ENCODE measurements at regions not wholly inside any gene's neighbourhood (a gene's known extent, or its start where the extent isn't known, plus 50 kb on each side); places are given as distances from the start of the nearest gene placed in this dataset.
A peak's percentile ranks its signal among the peaks of the same experiment; 100 is the strongest.

DNA sequence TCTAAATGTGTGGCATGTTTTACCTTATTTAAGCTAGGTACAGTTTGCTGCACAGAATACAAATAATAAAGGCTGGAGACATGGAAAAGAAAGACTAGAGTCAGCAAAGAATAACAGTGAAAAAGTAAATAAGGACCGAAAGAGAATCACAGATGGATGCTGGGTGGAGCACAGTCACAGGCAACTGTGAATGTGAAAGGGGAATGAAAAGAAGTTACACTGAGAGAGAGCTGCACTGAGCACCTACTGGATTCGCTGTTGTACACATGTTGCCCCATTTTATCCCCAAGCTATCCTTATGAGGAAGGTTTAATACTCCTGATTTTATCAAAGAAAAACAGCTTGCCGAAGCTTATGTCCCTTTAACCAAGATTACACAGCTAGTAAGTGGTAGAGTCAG lies 165.4 kb upstream of the RGMB start:
- DNase-seq (ENCODE audit: low read depth) = no peak
- Histone ChIP-seq H3K27me3 (replicated peaks; ENCODE audit: control insufficient read depth, insufficient read depth, low read length) (no peaks in the 10 kb centered on the region), H3K9me3 (ENCODE audit: control insufficient read depth, low read length) (no peaks in the 10 kb centered on the region), H3K9ac (ENCODE audit: low read length) (no peak overlapping the region), H3K36me3 (ENCODE audit: control insufficient read depth, insufficient read depth, low read length, severe bottlenecking) (no peaks in the 10 kb centered on the region), H3K4me3 (ENCODE audit: low read length) (no peak overlapping the region), H3K4me1 (ENCODE audit: control insufficient read depth, insufficient read depth, low read length) (peaks cover 11% of the 10 kb centered on the region)

DNA sequence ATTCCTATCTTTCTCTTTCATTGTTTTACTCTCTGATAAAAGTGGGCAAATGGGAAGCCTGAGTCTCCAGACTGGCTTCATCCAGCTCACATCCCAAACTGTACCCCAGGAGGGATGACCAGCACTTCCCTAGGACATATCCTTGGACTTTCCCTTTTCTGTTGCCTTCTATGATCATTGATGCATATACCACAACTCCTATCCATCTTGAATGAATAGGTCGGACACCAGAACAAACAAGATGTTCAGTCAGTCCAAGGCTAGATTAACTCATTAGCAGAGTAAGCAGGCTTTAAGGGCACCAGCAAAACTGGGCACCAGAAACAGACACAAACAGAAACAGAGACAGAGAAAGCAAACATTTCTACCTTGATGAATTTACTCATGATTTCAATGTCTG lies 159.1 kb upstream of the RGMB start:
- no peak overlapping the region for H3K9ac ChIP-seq (ENCODE audit: low read length)
- no peak for DNase-seq (ENCODE audit: low read depth)
- no peaks in the 10 kb centered on the region for H3K4me1 ChIP-seq (ENCODE audit: control insufficient read depth, insufficient read depth, low read length)
- no peaks in the 10 kb centered on the region for H3K9me3 ChIP-seq (ENCODE audit: control insufficient read depth, low read length)
- no peaks in the 10 kb centered on the region for H3K36me3 ChIP-seq (ENCODE audit: control insufficient read depth, insufficient read depth, low read length, severe bottlenecking)
- H3K4me3 ChIP-seq (ENCODE audit: low read length) = no peak overlapping the region
- no peaks in the 10 kb centered on the region for H3K27me3 ChIP-seq (replicated peaks; ENCODE audit: control insufficient read depth, insufficient read depth, low read length)

DNA sequence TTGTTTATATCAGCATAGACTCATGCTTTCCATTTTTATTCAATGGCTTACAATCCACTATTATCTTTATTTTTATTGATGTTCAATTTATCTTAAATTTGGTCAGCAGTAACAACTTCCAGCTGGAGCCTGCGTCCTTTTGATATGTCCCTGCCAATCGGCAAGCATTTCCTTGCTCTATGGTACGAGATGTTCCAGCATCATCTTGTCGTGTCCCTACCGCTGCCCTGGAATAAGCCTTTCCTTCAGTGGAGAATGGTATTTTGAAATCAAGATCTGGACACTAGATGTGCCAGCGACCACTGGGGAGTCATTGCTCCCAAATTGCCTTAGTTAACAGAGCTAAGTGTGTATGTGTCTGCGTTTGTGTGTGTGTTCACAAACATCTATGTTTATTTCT lies 151.6 kb upstream of the RGMB start:
- Histone ChIP-seq H3K4me3 (ENCODE audit: low read length) (no peak overlapping the region), H3K4me1 (ENCODE audit: control insufficient read depth, insufficient read depth, low read length) (no peaks in the 10 kb centered on the region), H3K9ac (ENCODE audit: low read length) (no peak overlapping the region), H3K27me3 (replicated peaks; ENCODE audit: control insufficient read depth, insufficient read depth, low read length) (no peaks in the 10 kb centered on the region), H3K9me3 (ENCODE audit: control insufficient read depth, low read length) (no peaks in the 10 kb centered on the region), H3K36me3 (ENCODE audit: control insufficient read depth, insufficient read depth, low read length, severe bottlenecking) (no peaks in the 10 kb centered on the region)
- DNase-seq (ENCODE audit: low read depth) = no peak

DNA sequence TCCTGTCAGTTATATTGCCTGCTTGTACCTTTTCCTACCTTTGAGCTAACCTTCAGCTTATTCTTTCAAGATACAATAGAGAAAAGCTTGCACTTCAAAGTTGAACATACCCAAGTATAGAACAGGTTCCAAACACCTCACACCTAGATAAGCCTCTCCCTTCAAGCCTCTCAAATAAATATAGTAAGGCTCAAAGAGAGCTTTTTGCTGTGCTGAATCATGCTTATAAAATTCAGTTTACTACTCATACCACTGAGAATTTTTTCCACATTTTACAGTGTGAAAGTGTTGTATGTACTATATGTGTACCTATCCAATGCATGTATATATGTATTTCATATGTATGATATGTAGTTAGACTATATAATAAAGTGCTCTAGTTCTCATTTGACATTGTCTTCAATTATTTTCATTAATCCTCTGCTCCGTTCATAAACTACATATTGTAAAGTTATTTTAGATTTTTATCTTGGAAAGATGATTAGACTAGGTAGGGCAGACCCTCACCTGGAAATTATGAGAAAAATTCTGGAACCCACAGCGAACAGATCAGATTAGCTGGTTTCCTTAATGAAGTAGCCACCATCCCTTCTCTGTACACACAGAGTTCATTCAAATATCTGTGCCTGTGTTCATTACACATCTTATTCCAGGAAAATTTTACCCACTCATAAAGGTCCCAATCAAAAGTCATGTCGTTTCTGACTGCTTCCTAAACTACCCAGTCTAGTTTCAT lies 149.2 kb upstream of the RGMB start:
- peaks cover 5% of the 10 kb centered on the region for H3K9me3 ChIP-seq (ENCODE audit: control insufficient read depth, low read length)
- peak; percentile 19 for DNase-seq (ENCODE audit: low read depth)
- no peak overlapping the region for H3K9ac ChIP-seq (ENCODE audit: low read length)
- no peak overlapping the region for H3K4me3 ChIP-seq (ENCODE audit: low read length)
- H3K27me3 ChIP-seq (replicated peaks; ENCODE audit: control insufficient read depth, insufficient read depth, low read length) = no peaks in the 10 kb centered on the region
- no peaks in the 10 kb centered on the region for H3K36me3 ChIP-seq (ENCODE audit: control insufficient read depth, insufficient read depth, low read length, severe bottlenecking)
- H3K4me1 ChIP-seq (ENCODE audit: control insufficient read depth, insufficient read depth, low read length) = no peaks in the 10 kb centered on the region

GRCh38 chr5:98627121-98627520 lies 146.3 kb upstream of the RGMB start:
- Histone ChIP-seq H3K9ac (ENCODE audit: low read length) (no peak overlapping the region), H3K36me3 (ENCODE audit: control insufficient read depth, insufficient read depth, low read length, severe bottlenecking) (no peaks in the 10 kb centered on the region), H3K4me1 (ENCODE audit: control insufficient read depth, insufficient read depth, low read length) (peaks cover 5% of the 10 kb centered on the region), H3K4me3 (ENCODE audit: low read length) (no peak overlapping the region), H3K27me3 (replicated peaks; ENCODE audit: control insufficient read depth, insufficient read depth, low read length) (no peaks in the 10 kb centered on the region), H3K9me3 (ENCODE audit: control insufficient read depth, low read length) (peaks cover 5% of the 10 kb centered on the region)
- DNase-seq (ENCODE audit: low read depth) = no peak

GRCh38 chr5:98630621-98631020 lies 142.8 kb upstream of the RGMB start:
- Histone ChIP-seq H3K4me3 (ENCODE audit: low read length) (no peak overlapping the region), H3K27me3 (replicated peaks; ENCODE audit: control insufficient read depth, insufficient read depth, low read length) (no peaks in the 10 kb centered on the region), H3K9me3 (ENCODE audit: control insufficient read depth, low read length) (peaks cover 5% of the 10 kb centered on the region), H3K9ac (ENCODE audit: low read length) (no peak overlapping the region), H3K4me1 (ENCODE audit: control insufficient read depth, insufficient read depth, low read length) (peaks cover 13% of the 10 kb centered on the region), H3K36me3 (ENCODE audit: control insufficient read depth, insufficient read depth, low read length, severe bottlenecking) (no peaks in the 10 kb centered on the region)
- peak; percentile 27 for DNase-seq (ENCODE audit: low read depth)

DNA sequence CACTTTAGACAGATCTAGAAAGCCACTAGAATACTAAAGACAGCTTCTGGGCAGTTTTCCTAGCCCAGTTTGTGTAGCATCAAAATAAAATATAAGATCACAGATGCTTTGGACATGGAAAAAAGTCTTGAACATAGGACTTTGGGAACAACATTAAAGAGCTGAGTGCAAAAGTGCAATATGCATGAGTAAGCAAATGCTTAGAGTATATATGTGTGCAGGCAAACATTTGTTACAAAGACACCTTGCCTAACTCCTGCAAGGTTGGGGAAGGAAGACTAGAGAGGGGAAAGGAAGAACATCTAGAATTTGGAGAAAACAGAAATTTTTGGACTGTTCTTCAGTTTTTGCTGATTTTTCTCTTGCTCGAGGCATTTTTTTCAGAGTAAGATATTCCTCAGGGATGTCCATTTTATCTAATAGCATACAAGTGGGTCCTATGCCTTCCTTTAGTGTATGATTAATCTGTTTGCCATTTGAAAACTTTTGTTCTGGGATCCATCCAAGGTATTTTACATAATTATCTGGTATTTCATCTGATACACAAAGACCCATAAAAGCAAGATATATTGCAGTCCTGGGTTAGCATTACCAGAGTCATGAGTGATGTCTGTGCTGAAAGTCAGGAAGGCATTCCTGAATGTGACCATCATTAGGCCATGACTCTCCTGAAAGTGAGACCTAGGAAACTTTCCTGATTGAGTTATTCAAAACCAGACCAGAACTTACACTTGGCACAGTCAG lies 142.0 kb upstream of the RGMB start:
- Histone ChIP-seq H3K36me3 (ENCODE audit: control insufficient read depth, insufficient read depth, low read length, severe bottlenecking) (no peaks in the 10 kb centered on the region), H3K4me1 (ENCODE audit: control insufficient read depth, insufficient read depth, low read length) (peaks cover 18% of the 10 kb centered on the region), H3K9me3 (ENCODE audit: control insufficient read depth, low read length) (peaks cover 5% of the 10 kb centered on the region), H3K4me3 (ENCODE audit: low read length) (no peak overlapping the region), H3K27me3 (replicated peaks; ENCODE audit: control insufficient read depth, insufficient read depth, low read length) (no peaks in the 10 kb centered on the region), H3K9ac (ENCODE audit: low read length) (no peak overlapping the region)
- peak; percentile 64 for DNase-seq (ENCODE audit: low read depth)

DNA sequence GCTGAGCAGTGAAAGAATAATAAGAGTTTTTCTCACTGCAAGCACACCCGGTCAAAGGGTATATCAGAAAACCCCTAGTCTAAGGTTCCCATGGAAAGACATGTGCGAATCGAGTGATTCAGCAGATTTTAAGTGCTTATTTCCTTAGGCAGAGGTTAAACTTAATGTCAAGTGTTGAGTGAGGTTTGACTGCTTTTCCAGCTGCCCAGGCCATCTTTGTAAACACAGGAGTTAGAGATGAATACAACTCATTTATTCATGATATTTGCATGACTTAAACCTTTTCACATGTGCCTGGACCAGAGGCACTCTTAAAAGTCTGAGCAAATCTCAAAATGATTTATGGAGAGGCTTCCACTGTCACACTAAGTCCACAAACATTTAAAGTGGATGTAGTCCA lies 137.8 kb upstream of the RGMB start:
- peaks cover 38% of the 10 kb centered on the region for H3K4me1 ChIP-seq (ENCODE audit: control insufficient read depth, insufficient read depth, low read length)
- no peak for DNase-seq (ENCODE audit: low read depth)
- no peaks in the 10 kb centered on the region for H3K36me3 ChIP-seq (ENCODE audit: control insufficient read depth, insufficient read depth, low read length, severe bottlenecking)
- no peak overlapping the region for H3K9ac ChIP-seq (ENCODE audit: low read length)
- H3K9me3 ChIP-seq (ENCODE audit: control insufficient read depth, low read length) = no peaks in the 10 kb centered on the region
- no peak overlapping the region for H3K4me3 ChIP-seq (ENCODE audit: low read length)
- no peaks in the 10 kb centered on the region for H3K27me3 ChIP-seq (replicated peaks; ENCODE audit: control insufficient read depth, insufficient read depth, low read length)

GRCh38 chr5:98637116-98637515 lies 136.3 kb upstream of the RGMB start:
- no peak for DNase-seq (ENCODE audit: low read depth)
- Histone ChIP-seq H3K36me3 (ENCODE audit: control insufficient read depth, insufficient read depth, low read length, severe bottlenecking) (no peaks in the 10 kb centered on the region), H3K9ac (ENCODE audit: low read length) (no peak overlapping the region), H3K27me3 (replicated peaks; ENCODE audit: control insufficient read depth, insufficient read depth, low read length) (no peaks in the 10 kb centered on the region), H3K4me3 (ENCODE audit: low read length) (no peak overlapping the region), H3K4me1 (ENCODE audit: control insufficient read depth, insufficient read depth, low read length) (peaks cover 33% of the 10 kb centered on the region), H3K9me3 (ENCODE audit: control insufficient read depth, low read length) (no peaks in the 10 kb centered on the region)

DNA sequence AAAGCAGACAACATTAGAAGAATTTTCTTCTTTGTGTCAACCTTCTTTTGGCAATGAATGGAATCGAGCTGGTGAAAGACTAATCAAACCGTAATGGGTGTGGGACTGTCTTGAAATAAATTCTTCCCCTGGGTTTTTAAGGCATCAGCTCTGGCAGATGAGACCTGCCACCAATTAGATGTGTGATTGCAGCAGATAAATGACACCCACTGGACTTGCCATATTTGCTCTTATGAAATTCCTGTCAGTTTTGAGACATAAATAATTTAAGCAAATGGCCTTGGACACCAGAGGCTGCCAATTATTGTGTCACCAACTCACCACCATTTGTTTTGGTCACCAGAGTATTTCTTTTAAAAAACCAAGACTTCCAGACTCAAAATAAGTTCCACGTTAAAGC lies 135.9 kb upstream of the RGMB start:
- no peaks in the 10 kb centered on the region for H3K27me3 ChIP-seq (replicated peaks; ENCODE audit: control insufficient read depth, insufficient read depth, low read length)
- H3K36me3 ChIP-seq (ENCODE audit: control insufficient read depth, insufficient read depth, low read length, severe bottlenecking) = no peaks in the 10 kb centered on the region
- H3K9me3 ChIP-seq (ENCODE audit: control insufficient read depth, low read length) = no peaks in the 10 kb centered on the region
- H3K4me3 ChIP-seq (ENCODE audit: low read length) = peak overlapping the region; percentile 2
- no peak for DNase-seq (ENCODE audit: low read depth)
- no peak overlapping the region for H3K9ac ChIP-seq (ENCODE audit: low read length)
- H3K4me1 ChIP-seq (ENCODE audit: control insufficient read depth, insufficient read depth, low read length) = peaks cover 29% of the 10 kb centered on the region

DNA sequence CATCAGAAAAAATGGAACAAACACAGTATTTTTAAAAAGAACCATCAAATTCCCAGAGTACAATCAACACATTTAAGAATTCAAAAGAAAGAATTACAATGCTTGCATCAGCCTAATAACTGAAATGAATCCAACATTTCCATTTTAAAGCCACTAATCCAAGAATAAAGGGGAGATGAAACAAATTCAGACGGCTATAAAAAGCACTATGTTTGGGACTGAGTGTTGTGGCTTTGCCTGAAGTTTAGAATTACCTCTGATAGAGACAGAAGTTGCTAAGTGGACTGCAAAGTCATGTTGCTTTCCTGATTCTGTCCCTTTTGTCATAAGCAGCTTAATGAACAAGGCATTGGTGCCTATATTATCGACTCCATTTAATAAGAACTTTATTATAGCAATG lies 135.4 kb upstream of the RGMB start:
- no peaks in the 10 kb centered on the region for H3K27me3 ChIP-seq (replicated peaks; ENCODE audit: control insufficient read depth, insufficient read depth, low read length)
- DNase-seq (ENCODE audit: low read depth) = no peak
- H3K36me3 ChIP-seq (ENCODE audit: control insufficient read depth, insufficient read depth, low read length, severe bottlenecking) = no peaks in the 10 kb centered on the region
- H3K4me3 ChIP-seq (ENCODE audit: low read length) = peak overlapping the region; percentile 6
- peaks cover 30% of the 10 kb centered on the region for H3K4me1 ChIP-seq (ENCODE audit: control insufficient read depth, insufficient read depth, low read length)
- peak overlapping the region; percentile 0 for H3K9ac ChIP-seq (ENCODE audit: low read length)
- no peaks in the 10 kb centered on the region for H3K9me3 ChIP-seq (ENCODE audit: control insufficient read depth, low read length)
